Caco-2 (cell line): ENCODE measurements at regions not wholly inside any gene's neighbourhood (a gene's known extent, or its start where the extent isn't known, plus 50 kb on each side); places are given as distances from the start of the nearest gene placed in this dataset.

Experiments used
- BruUV-seq: library from RNA; stranded (reverse); fragments of 400-500 nt; replicated peaks from 2 replicates; lab custom pipeline; 2021; lab: Mats Ljungman, UMichigan
- CTCF ChIA-PET: fragments of 300-600 bp; sonication (Branson Sonifier 250); formaldehyde crosslinking; loops from one replicate; lab custom pipeline; 2022; ENCODE audit warnings: antibody characterized with exemption; lab: Charles Lee
- POLR2A ChIA-PET: fragments of 300-600 bp; sonication (Branson Sonifier 250); formaldehyde crosslinking; loops from one replicate; lab custom pipeline; 2022; ENCODE audit warnings: antibody characterized with exemption; lab: Charles Lee
- DNase-seq, 2 experiments: peaks; one replicate each; pipeline versions ENCODE4 v3.0.0 to v3.0.0-alpha.2; 2020 to 2022
- H3K27me3 ChIP-seq: replicated peaks from 2 replicates; pipeline ENCODE4 v1.6.0; 2011; ENCODE audit warnings: low read length; ENCODE audit not compliant: control insufficient read depth, insufficient read depth
- H3K36me3 ChIP-seq: 2 replicates; pipeline ENCODE4 v1.5.1; 2011; ENCODE audit warnings: low read length; ENCODE audit not compliant: control insufficient read depth, insufficient read depth
- H3K4me1 ChIP-seq: fragments of 250-450 bp; sonication (Bioruptor Pico); 2 replicates; pipeline ENCODE4 v1.5.1; 2020; ENCODE audit warnings: mild to moderate bottlenecking
- H3K4me3 ChIP-seq: 2 replicates; pipeline ENCODE4 v1.5.1; 2011; ENCODE audit warnings: low read depth, mild to moderate bottlenecking, control low read depth, low read length
- H3K9me3 ChIP-seq: fragments of 250-450 bp; sonication (Bioruptor Pico); 2 replicates; pipeline ENCODE4 v1.5.1; 2020; ENCODE audit warnings: mild to moderate bottlenecking, moderate library complexity
- H3K27ac Mint-ChIP-seq: one replicate; pipeline ENCODE4 v1.8.0; 2022; ENCODE audit warnings: mixed read lengths; ENCODE audit not compliant: unreplicated experiment
- H3K27me3 Mint-ChIP-seq: one replicate; pipeline ENCODE4 v1.8.0; 2022; ENCODE audit warnings: mixed read lengths; ENCODE audit not compliant: insufficient read depth, unreplicated experiment
- H3K36me3 Mint-ChIP-seq: one replicate; pipeline ENCODE4 v1.8.0; 2022; ENCODE audit warnings: mild to moderate bottlenecking, mixed read lengths; ENCODE audit not compliant: insufficient read depth, unreplicated experiment
- H3K4me1 Mint-ChIP-seq: one replicate; pipeline ENCODE4 v1.8.0; 2022; ENCODE audit warnings: low read depth, mixed read lengths; ENCODE audit not compliant: unreplicated experiment
- H3K4me3 Mint-ChIP-seq: one replicate; pipeline ENCODE4 v1.8.0; 2022; ENCODE audit warnings: mild to moderate bottlenecking, moderate library complexity, mixed read lengths; ENCODE audit not compliant: unreplicated experiment
- H3K9me3 Mint-ChIP-seq: one replicate; pipeline ENCODE4 v1.8.0; 2022; ENCODE audit warnings: mixed read lengths; ENCODE audit not compliant: unreplicated experiment
- intact Hi-C: fragments of 100-400 bp; cut with micrococcal nuclease; formaldehyde crosslinking; loops from one replicate; pipeline ENCODE4 v1.10.0; 2022; ENCODE audit not compliant: unreplicated experiment
- TF ChIP-seq, protein P1 (sequence below), 2 experiments: fragments of 200-600 bp in 1 of 2; IDR thresholded peaks; 1 replicate in 1 of 2; 2 replicates in 1 of 2; pipeline versions ENCODE4 v1.5.1 to v1.8.0; 2011 to 2022; ENCODE audit warnings: antibody characterized with exemption in 1 of 2, control low read depth in 1 of 2, inconsistent platforms in 1 of 2, low read depth in 1 of 2, low read length in 1 of 2, mild to moderate bottlenecking in 1 of 2, moderate library complexity in 1 of 2; ENCODE audit not compliant: insufficient read depth in 1 of 2, severe bottlenecking in 1 of 2, unreplicated experiment in 1 of 2

- no peaks in the 10 kb centered on the region for H3K4me1 Mint-ChIP-seq
- H3K36me3 ChIP-seq, result no peaks in the 10 kb centered on the region
- POLR2A ChIA-PET, result no interaction called here
- H3K27me3 ChIP-seq, result no peaks in the 10 kb centered on the region
- no TSS peak for BruUV-seq
- H3K4me1 ChIP-seq, result no peaks in the 10 kb centered on the region
- CTCF ChIA-PET, result no interaction called here
- TF ChIP-seq, protein P1, sequence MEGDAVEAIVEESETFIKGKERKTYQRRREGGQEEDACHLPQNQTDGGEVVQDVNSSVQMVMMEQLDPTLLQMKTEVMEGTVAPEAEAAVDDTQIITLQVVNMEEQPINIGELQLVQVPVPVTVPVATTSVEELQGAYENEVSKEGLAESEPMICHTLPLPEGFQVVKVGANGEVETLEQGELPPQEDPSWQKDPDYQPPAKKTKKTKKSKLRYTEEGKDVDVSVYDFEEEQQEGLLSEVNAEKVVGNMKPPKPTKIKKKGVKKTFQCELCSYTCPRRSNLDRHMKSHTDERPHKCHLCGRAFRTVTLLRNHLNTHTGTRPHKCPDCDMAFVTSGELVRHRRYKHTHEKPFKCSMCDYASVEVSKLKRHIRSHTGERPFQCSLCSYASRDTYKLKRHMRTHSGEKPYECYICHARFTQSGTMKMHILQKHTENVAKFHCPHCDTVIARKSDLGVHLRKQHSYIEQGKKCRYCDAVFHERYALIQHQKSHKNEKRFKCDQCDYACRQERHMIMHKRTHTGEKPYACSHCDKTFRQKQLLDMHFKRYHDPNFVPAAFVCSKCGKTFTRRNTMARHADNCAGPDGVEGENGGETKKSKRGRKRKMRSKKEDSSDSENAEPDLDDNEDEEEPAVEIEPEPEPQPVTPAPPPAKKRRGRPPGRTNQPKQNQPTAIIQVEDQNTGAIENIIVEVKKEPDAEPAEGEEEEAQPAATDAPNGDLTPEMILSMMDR (IDR thresholded peaks at IDR 0.05; ENCODE audit: insufficient read depth in 1 of 2, low read depth in 1 of 2, low read length in 1 of 2, severe bottlenecking in 1 of 2, unreplicated experiment in 1 of 2), result no peak
- no peak overlapping the region for H3K27ac Mint-ChIP-seq
- no peak overlapping the region for H3K4me3 Mint-ChIP-seq
- no peak for DNase-seq
- no peaks in the 10 kb centered on the region for H3K9me3 Mint-ChIP-seq
- no peaks in the 10 kb centered on the region for H3K36me3 Mint-ChIP-seq
- H3K9me3 ChIP-seq, result no peaks in the 10 kb centered on the region
- no peak overlapping the region for H3K4me3 ChIP-seq
- intact Hi-C loops, result no loop called here
- H3K27me3 Mint-ChIP-seq, result no peaks in the 10 kb centered on the region
These were observed 1021.3 kb downstream of the HACE1 start for GRCh38 chr6:103838457-103838856.

GRCh38 chr6:103826209-103826608 is 1033.5 kb downstream of the HACE1 start:
- Histone ChIP-seq H3K9me3 (no peaks in the 10 kb centered on the region), H3K27me3 (no peaks in the 10 kb centered on the region), H3K4me1 (no peaks in the 10 kb centered on the region), H3K36me3 (no peaks in the 10 kb centered on the region), H3K4me3 (no peak overlapping the region)
- TF ChIP-seq, protein P1 (IDR thresholded peaks at IDR 0.05; ENCODE audit: insufficient read depth in 1 of 2, low read depth in 1 of 2, low read length in 1 of 2, severe bottlenecking in 1 of 2, unreplicated experiment in 1 of 2), result no peak
- H3K36me3 Mint-ChIP-seq, result no peaks in the 10 kb centered on the region
- peaks cover 4% of the 10 kb centered on the region for H3K27me3 Mint-ChIP-seq
- intact Hi-C loops, result no loop called here
- no TSS peak for BruUV-seq
- no peak for DNase-seq
- ChIA-PET CTCF (no interaction called here), POLR2A (no interaction called here)
- H3K4me1 Mint-ChIP-seq, result no peaks in the 10 kb centered on the region
- H3K4me3 Mint-ChIP-seq, result no peak overlapping the region
- no peaks in the 10 kb centered on the region for H3K9me3 Mint-ChIP-seq
- no peak overlapping the region for H3K27ac Mint-ChIP-seq

- intact Hi-C loops, result no loop called here
- Mint-ChIP-seq H3K36me3 (no peaks in the 10 kb centered on the region), H3K4me3 (no peak overlapping the region), H3K4me1 (no peaks in the 10 kb centered on the region), H3K9me3 (no peaks in the 10 kb centered on the region), H3K27ac (no peak overlapping the region), H3K27me3 (peaks cover 4% of the 10 kb centered on the region)
- ChIA-PET CTCF (no interaction called here), POLR2A (no interaction called here)
- no TSS peak for BruUV-seq
- Histone ChIP-seq H3K4me3 (no peak overlapping the region), H3K27me3 (no peaks in the 10 kb centered on the region), H3K36me3 (no peaks in the 10 kb centered on the region), H3K4me1 (no peaks in the 10 kb centered on the region), H3K9me3 (no peaks in the 10 kb centered on the region)
- TF ChIP-seq, protein P1 (IDR thresholded peaks at IDR 0.05; ENCODE audit: insufficient read depth in 1 of 2, low read depth in 1 of 2, low read length in 1 of 2, severe bottlenecking in 1 of 2, unreplicated experiment in 1 of 2), result no peak
- DNase-seq, result no peak
These were observed 1039.6 kb downstream of the HACE1 start for GRCh38 chr6:103820148-103820547.
